SU-DHL-6 (cell line): ENCODE measurements at regions not wholly inside any gene's neighbourhood (a gene's known extent, or its start where the extent isn't known, plus 50 kb on each side); places are given as distances from the start of the nearest gene placed in this dataset.

Source experiments
- H2AFZ ChIP-seq: fragments of 200-600 bp; sonication (generic); 2 replicates; pipeline ENCODE4 v1.6.1; 2014; ENCODE audit warnings: low read depth, mild to moderate bottlenecking, moderate library complexity, mixed read lengths, antibody characterized with exemption, low read length; ENCODE audit not compliant: severe bottlenecking
- H3F3A ChIP-seq: fragments of 200-600 bp; shearing (Covaris generic); 2 replicates; pipeline ENCODE4 v1.6.0; 2016; ENCODE audit warnings: antibody characterized with exemption, mild to moderate bottlenecking; ENCODE audit not compliant: insufficient read depth
- H3K27ac ChIP-seq: fragments of 200-600 bp; sonication (generic); 2 replicates; pipeline ENCODE4 v1.5.1; 2016; ENCODE audit warnings: low read depth, mild to moderate bottlenecking, low read length, moderate library complexity, mixed read lengths
- H3K27me3 ChIP-seq: fragments of 200-600 bp; sonication (generic), shearing (Covaris generic); 2 replicates; pipeline ENCODE4 v1.6.0; 2014; ENCODE audit warnings: mild to moderate bottlenecking, low read length
- H3K36me3 ChIP-seq: fragments of 200-600 bp; sonication (generic); 2 replicates; pipeline ENCODE4 v1.6.1; 2014; ENCODE audit warnings: mild to moderate bottlenecking, low read length, mixed read lengths
- H3K4me2 ChIP-seq: fragments of 300-600, 200-600 bp; shearing (Covaris generic), sonication (generic); 2 replicates; pipeline ENCODE4 v1.6.0; 2014; ENCODE audit warnings: low read length, low read depth, mild to moderate bottlenecking; ENCODE audit not compliant: poor library complexity, severe bottlenecking
- H3K4me3 ChIP-seq: fragments of 200-600 bp; sonication (generic); 2 replicates; pipeline ENCODE4 v1.5.1; 2014; ENCODE audit warnings: antibody characterized with exemption, low read length, mild to moderate bottlenecking, mixed read lengths; ENCODE audit not compliant: insufficient read depth, poor library complexity, severe bottlenecking
- H3K79me2 ChIP-seq: fragments of 200-600 bp; sonication (generic); 2 replicates; pipeline ENCODE4 v1.6.1; 2014; ENCODE audit warnings: mild to moderate bottlenecking, low read length, moderate library complexity; ENCODE audit not compliant: insufficient read depth
- H3K9ac ChIP-seq: fragments of 200-600 bp; sonication (generic); 2 replicates; pipeline ENCODE4 v1.7.0; 2014; ENCODE audit warnings: mild to moderate bottlenecking, low read length
- H3K9me2 ChIP-seq: fragments of 200-600 bp; sonication (generic); replicated peaks from 2 replicates; pipeline ENCODE4 v1.6.1; 2014; ENCODE audit warnings: low read length; ENCODE audit not compliant: insufficient read depth
- H3K9me3 ChIP-seq: fragments of 200-600 bp; sonication (generic); 2 replicates; pipeline ENCODE4 v1.6.1; 2014; ENCODE audit warnings: low read length, mixed read lengths; ENCODE audit not compliant: insufficient read depth
- H4K20me1 ChIP-seq: fragments of 200-600 bp; sonication (generic); 2 replicates; pipeline ENCODE4 v1.6.1; 2014; ENCODE audit warnings: low read depth, mild to moderate bottlenecking, antibody characterized with exemption, low read length, moderate library complexity, mixed read lengths
- EZH2phosphoT487 ChIP-seq: fragments of 200-600 bp; sonication (generic), shearing (Covaris generic); conservative IDR thresholded peaks from 2 replicates; pipeline ENCODE4 v1.6.1; 2018; ENCODE audit warnings: mild to moderate bottlenecking, antibody characterized with exemption, low read length, moderate library complexity, mixed read lengths
- TF ChIP-seq, protein P1 (sequence below): fragments of 200-600 bp; sonication (generic); IDR thresholded peaks from one replicate; pipeline ENCODE4 v1.5.1; 2017; ENCODE audit warnings: antibody characterized with exemption, mild to moderate bottlenecking, low read length, moderate library complexity; ENCODE audit not compliant: insufficient read depth, poor library complexity, severe bottlenecking

DNA sequence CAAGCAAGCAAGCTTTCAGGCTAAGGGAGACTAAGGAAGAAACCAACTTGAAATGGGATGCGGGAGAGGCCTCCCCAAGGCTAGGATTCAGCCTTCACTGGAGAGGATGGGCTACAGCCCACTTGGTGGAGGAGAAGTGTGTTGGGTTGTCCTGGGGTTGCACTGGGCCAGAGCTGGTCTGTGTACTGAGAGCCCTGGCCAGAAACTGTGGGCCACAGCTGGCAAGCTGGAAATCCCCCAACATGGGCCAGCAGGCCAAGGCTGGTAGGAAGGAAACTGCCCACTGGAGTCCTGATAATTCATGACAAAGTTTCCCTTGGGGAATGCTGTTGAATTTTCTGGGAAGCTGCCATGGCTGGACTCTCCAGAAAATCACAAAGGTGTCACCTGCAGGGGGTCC lies 188.0 kb upstream of the S100G start:
- TF ChIP-seq, protein P1, sequence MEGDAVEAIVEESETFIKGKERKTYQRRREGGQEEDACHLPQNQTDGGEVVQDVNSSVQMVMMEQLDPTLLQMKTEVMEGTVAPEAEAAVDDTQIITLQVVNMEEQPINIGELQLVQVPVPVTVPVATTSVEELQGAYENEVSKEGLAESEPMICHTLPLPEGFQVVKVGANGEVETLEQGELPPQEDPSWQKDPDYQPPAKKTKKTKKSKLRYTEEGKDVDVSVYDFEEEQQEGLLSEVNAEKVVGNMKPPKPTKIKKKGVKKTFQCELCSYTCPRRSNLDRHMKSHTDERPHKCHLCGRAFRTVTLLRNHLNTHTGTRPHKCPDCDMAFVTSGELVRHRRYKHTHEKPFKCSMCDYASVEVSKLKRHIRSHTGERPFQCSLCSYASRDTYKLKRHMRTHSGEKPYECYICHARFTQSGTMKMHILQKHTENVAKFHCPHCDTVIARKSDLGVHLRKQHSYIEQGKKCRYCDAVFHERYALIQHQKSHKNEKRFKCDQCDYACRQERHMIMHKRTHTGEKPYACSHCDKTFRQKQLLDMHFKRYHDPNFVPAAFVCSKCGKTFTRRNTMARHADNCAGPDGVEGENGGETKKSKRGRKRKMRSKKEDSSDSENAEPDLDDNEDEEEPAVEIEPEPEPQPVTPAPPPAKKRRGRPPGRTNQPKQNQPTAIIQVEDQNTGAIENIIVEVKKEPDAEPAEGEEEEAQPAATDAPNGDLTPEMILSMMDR: no peak
- no peak for TF ChIP-seq EZH2phosphoT487
- Histone ChIP-seq H2AFZ (no peak overlapping the region), H3F3A (no peaks in the 10 kb centered on the region), H3K9me2 (no peaks in the 10 kb centered on the region), H3K9ac (no peak overlapping the region), H4K20me1 (no peaks in the 10 kb centered on the region), H3K79me2 (no peaks in the 10 kb centered on the region), H3K27ac (no peak overlapping the region), H3K9me3 (no peaks in the 10 kb centered on the region), H3K4me2 (no peak overlapping the region), H3K36me3 (no peaks in the 10 kb centered on the region), H3K4me3 (no peak overlapping the region), H3K27me3 (no peaks in the 10 kb centered on the region)

DNA sequence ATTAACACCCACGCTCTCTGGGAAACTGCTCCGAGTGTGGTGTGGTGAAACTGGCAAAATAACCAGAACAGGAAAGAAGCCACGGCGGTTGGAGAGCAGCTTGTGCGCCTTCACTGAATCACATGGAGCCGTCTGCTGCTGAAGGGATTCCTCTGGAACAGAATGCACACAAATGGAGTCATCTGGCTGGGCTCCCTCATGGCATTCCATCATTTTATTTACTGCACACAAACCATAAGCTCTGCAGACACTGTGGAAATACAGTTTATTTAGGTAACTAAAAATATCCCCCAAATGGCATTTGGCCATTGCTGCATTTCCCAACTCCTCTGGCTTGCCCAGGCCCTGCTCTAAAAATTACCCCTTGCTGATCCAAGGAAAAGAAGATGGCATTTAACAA lies 187.0 kb upstream of the S100G start:
- TF ChIP-seq EZH2phosphoT487: no peak
- TF ChIP-seq, protein P1: no peak
- Histone ChIP-seq H3K4me3 (no peak overlapping the region), H3K9me2 (no peaks in the 10 kb centered on the region), H2AFZ (no peak overlapping the region), H3K9me3 (no peaks in the 10 kb centered on the region), H3K9ac (no peak overlapping the region), H4K20me1 (no peaks in the 10 kb centered on the region), H3K79me2 (no peaks in the 10 kb centered on the region), H3K4me2 (no peak overlapping the region), H3K36me3 (no peaks in the 10 kb centered on the region), H3F3A (no peaks in the 10 kb centered on the region), H3K27me3 (no peaks in the 10 kb centered on the region), H3K27ac (no peak overlapping the region)

DNA sequence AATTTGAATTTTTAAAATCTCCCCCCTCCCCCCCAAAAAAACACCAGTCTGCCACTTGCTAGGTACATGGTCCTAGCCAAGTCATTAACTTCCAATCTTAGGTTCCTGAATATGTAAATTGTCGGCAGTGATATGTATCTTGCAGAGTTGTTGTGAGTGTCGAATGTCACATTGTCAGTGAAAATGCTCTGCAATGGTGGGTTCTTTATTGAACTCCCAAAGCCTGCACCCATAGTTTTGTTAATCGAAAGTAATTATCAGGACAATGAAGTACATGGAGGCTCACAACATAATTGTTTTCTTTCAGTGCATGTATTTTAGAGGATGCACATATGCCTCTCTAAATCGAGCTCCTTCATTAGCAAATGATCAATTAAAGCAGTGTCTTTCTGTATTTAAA lies 185.6 kb upstream of the S100G start:
- H3K9me2 ChIP-seq: no peaks in the 10 kb centered on the region
- H4K20me1 ChIP-seq: no peaks in the 10 kb centered on the region
- H3K27ac ChIP-seq: no peak overlapping the region
- H2AFZ ChIP-seq: no peak overlapping the region
- H3K36me3 ChIP-seq: no peaks in the 10 kb centered on the region
- no peaks in the 10 kb centered on the region for H3F3A ChIP-seq
- no peaks in the 10 kb centered on the region for H3K9me3 ChIP-seq
- no peaks in the 10 kb centered on the region for H3K27me3 ChIP-seq
- H3K9ac ChIP-seq: no peak overlapping the region
- TF ChIP-seq EZH2phosphoT487: no peak
- TF ChIP-seq, protein P1: no peak
- no peaks in the 10 kb centered on the region for H3K79me2 ChIP-seq
- no peak overlapping the region for H3K4me2 ChIP-seq
- H3K4me3 ChIP-seq: no peak overlapping the region
